ENCODE measurements at regions not wholly inside any gene's neighbourhood (a gene's known extent, or its start where the extent isn't known, plus 50 kb on each side); places are given as distances from the start of the nearest gene placed in this dataset.

- Histone ChIP-seq H3K4me2 (ENCODE audit: insufficient read depth, low read length) (no peak overlapping the region), H3K9me1 (replicated peaks; ENCODE audit: control insufficient read depth, extremely low read depth, insufficient read depth, low read length) (no peaks in the 10 kb centered on the region), H3K4me1 (ENCODE audit: control insufficient read depth, extremely low read depth, insufficient read depth, low read length) (no peaks in the 10 kb centered on the region), H3K36me3 (ENCODE audit: control insufficient read depth in 2 of 2, extremely low read depth in 1 of 2, insufficient read depth in 2 of 2, low read length in 2 of 2) (no peaks in the 10 kb centered on the region), H3K79me2 (ENCODE audit: control insufficient read depth, insufficient read depth, low read length) (no peaks in the 10 kb centered on the region), H2AFZ (ENCODE audit: low read depth, low read length) (no peak overlapping the region), H3K27ac (ENCODE audit: insufficient read depth, low read depth, low read length) (no peak overlapping the region), H3K9ac (replicated peaks; ENCODE audit: extremely low read depth, insufficient read depth, low read length) (no peak overlapping the region), H3K27me3 (ENCODE audit: control insufficient read depth in 2 of 2, insufficient read depth in 2 of 2, low read length in 2 of 2) (no peaks in the 10 kb centered on the region), H4K20me1 (replicated peaks; ENCODE audit: control insufficient read depth, extremely low read depth, insufficient read depth, low read length) (no peaks in the 10 kb centered on the region), H3K4me3 (replicated peaks in 1 of 3; ENCODE audit: insufficient read depth in 1 of 3, low read depth in 1 of 3, low read length in 3 of 3) (no peak overlapping the region), H3K9me3 (replicated peaks; ENCODE audit: control insufficient read depth, insufficient read depth, low read length) (no peaks in the 10 kb centered on the region)
- FAIRE-seq: no peak
- intact Hi-C loops (cut with micrococcal nuclease) (no loop called here), dilution Hi-C loops (cut with MboI; ENCODE audit: extremely low pct_ligation_motif_present, low sequenced_read_pairs) (no loop called here)
- ChIA-PET POLR2A (no interaction called here), CTCF (no interaction called here)
- no peak for TF ChIP-seq MAX (IDR thresholded peaks at IDR 0.05; ENCODE audit: insufficient read depth, insufficient read length)
- no TSS peak for BruUV-seq (replicated peaks)
- no peak for DNase-seq (ENCODE audit: low read depth, low spot score)
Measured at GRCh38 chr2:156810094-156810493, 373.9 kb downstream of the GPD2 start.

GRCh38 chr2:156812496-156812895 is 376.3 kb downstream of the GPD2 start:
- H3K27me3 ChIP-seq (ENCODE audit: control insufficient read depth in 2 of 2, insufficient read depth in 2 of 2, low read length in 2 of 2): no peaks in the 10 kb centered on the region
- H3K79me2 ChIP-seq (ENCODE audit: control insufficient read depth, insufficient read depth, low read length): no peaks in the 10 kb centered on the region
- FAIRE-seq: no peak
- H3K4me2 ChIP-seq (ENCODE audit: insufficient read depth, low read length): no peak overlapping the region
- no peak overlapping the region for H3K4me3 ChIP-seq (replicated peaks in 1 of 3; ENCODE audit: insufficient read depth in 1 of 3, low read depth in 1 of 3, low read length in 3 of 3)
- dilution Hi-C loops (cut with MboI; ENCODE audit: extremely low pct_ligation_motif_present, low sequenced_read_pairs) (no loop called here), intact Hi-C loops (cut with micrococcal nuclease) (no loop called here)
- H3K9me1 ChIP-seq (replicated peaks; ENCODE audit: control insufficient read depth, extremely low read depth, insufficient read depth, low read length): no peaks in the 10 kb centered on the region
- H3K36me3 ChIP-seq (ENCODE audit: control insufficient read depth in 2 of 2, extremely low read depth in 1 of 2, insufficient read depth in 2 of 2, low read length in 2 of 2): no peaks in the 10 kb centered on the region
- H2AFZ ChIP-seq (ENCODE audit: low read depth, low read length): no peak overlapping the region
- no peaks in the 10 kb centered on the region for H3K4me1 ChIP-seq (ENCODE audit: control insufficient read depth, extremely low read depth, insufficient read depth, low read length)
- no TSS peak for BruUV-seq (replicated peaks)
- no peak overlapping the region for H3K27ac ChIP-seq (ENCODE audit: insufficient read depth, low read depth, low read length)
- DNase-seq (ENCODE audit: low read depth, low spot score): no peak
- ChIA-PET POLR2A (no interaction called here), CTCF (no interaction called here)
- no peaks in the 10 kb centered on the region for H3K9me3 ChIP-seq (replicated peaks; ENCODE audit: control insufficient read depth, insufficient read depth, low read length)
- no peak overlapping the region for H3K9ac ChIP-seq (replicated peaks; ENCODE audit: extremely low read depth, insufficient read depth, low read length)
- no peaks in the 10 kb centered on the region for H4K20me1 ChIP-seq (replicated peaks; ENCODE audit: control insufficient read depth, extremely low read depth, insufficient read depth, low read length)
- TF ChIP-seq MAX (IDR thresholded peaks at IDR 0.05; ENCODE audit: insufficient read depth, insufficient read length) (no peak), CTCF (IDR thresholded peaks at IDR 0.05; ENCODE audit: extremely low read depth in 1 of 2, insufficient read depth in 1 of 2, low read depth in 1 of 2, low read length in 2 of 2) (no peak), POLR2AphosphoS5 (IDR thresholded peaks at IDR 0.05; ENCODE audit: insufficient read depth, low read depth, low read length) (no peak), FOS (IDR thresholded peaks at IDR 0.05; ENCODE audit: borderline replicate concordance, insufficient read depth, low read length) (no peak), POLR2A (IDR thresholded peaks at IDR 0.05; ENCODE audit: low read depth, low read length) (no peak), GATA2 (IDR thresholded peaks at IDR 0.05; ENCODE audit: insufficient read depth, insufficient read length, low read depth, low read length) (no peak), JUN (IDR thresholded peaks at IDR 0.05; ENCODE audit: borderline replicate concordance, insufficient read depth, insufficient read length, low read depth) (no peak), EZH2 (IDR thresholded peaks at IDR 0.05; ENCODE audit: borderline replicate concordance, low read depth, low read length, severe bottlenecking) (no peak)

All from endothelial cell of umbilical vein (primary cell).